ENCODE measurements at regions not wholly inside any gene's neighbourhood (a gene's known extent, or its start where the extent isn't known, plus 50 kb on each side); places are given as distances from the start of the nearest gene placed in this dataset.

DNA sequence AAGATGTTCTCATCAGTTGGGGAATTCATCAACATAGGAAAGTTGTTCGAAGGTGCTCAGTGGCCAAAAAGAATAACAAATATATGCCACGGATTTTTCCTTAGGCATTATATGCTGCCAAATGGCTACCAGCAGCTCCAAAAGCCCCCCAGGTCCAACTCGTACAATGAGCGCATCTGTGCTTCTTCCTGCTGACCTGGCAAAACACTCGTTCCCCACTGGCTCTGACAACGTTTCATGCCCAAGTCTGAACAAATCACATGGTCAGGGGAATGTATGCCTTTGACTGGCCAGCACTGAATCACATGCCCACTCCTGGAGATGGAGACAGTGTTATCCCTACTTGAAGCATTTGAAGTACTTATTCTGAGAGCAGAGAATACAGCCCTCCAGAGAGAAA lies 59.9 kb upstream of the SPP1 start:
- TF ChIP-seq EZH2 (IDR thresholded peaks at IDR 0.05) (no peak), SP1 (IDR thresholded peaks at IDR 0.05; ENCODE audit: low read depth) (no peak), POLR2AphosphoS5 (IDR thresholded peaks at IDR 0.05; ENCODE audit: low read depth, low read length) (no peak), CBX3 (IDR thresholded peaks at IDR 0.05; ENCODE audit: low read depth) (no peak), EZH2phosphoT487 (IDR thresholded peaks at IDR 0.05; ENCODE audit: borderline replicate concordance) (no peak), JUND (IDR thresholded peaks at IDR 0.05) (no peak), POLR2A (IDR thresholded peaks at IDR 0.05; ENCODE audit: borderline replicate concordance, extremely low read depth, insufficient read depth, insufficient read length) (no peak), ATF3 (IDR thresholded peaks at IDR 0.05) (no peak), RAD21 (IDR thresholded peaks at IDR 0.05; ENCODE audit: low read depth) (no peak), TCF7L2 (IDR thresholded peaks at IDR 0.05; ENCODE audit: borderline replicate concordance, extremely low read depth, insufficient read depth, insufficient read length) (no peak), YY1 (IDR thresholded peaks at IDR 0.05; ENCODE audit: extremely low read depth, insufficient replicate concordance, low read depth, low read length) (no peak), MAX (IDR thresholded peaks at IDR 0.05) (no peak)
- TF ChIP-seq, protein P1, sequence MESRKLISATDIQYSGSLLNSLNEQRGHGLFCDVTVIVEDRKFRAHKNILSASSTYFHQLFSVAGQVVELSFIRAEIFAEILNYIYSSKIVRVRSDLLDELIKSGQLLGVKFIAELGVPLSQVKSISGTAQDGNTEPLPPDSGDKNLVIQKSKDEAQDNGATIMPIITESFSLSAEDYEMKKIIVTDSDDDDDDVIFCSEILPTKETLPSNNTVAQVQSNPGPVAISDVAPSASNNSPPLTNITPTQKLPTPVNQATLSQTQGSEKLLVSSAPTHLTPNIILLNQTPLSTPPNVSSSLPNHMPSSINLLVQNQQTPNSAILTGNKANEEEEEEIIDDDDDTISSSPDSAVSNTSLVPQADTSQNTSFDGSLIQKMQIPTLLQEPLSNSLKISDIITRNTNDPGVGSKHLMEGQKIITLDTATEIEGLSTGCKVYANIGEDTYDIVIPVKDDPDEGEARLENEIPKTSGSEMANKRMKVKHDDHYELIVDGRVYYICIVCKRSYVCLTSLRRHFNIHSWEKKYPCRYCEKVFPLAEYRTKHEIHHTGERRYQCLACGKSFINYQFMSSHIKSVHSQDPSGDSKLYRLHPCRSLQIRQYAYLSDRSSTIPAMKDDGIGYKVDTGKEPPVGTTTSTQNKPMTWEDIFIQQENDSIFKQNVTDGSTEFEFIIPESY (IDR thresholded peaks at IDR 0.05; ENCODE audit: extremely low read depth, insufficient replicate concordance, low read length): no peak
- Histone ChIP-seq H3K9me3 (ENCODE audit: control insufficient read depth in 1 of 2, insufficient read depth in 1 of 2, low read depth in 1 of 2, low read length in 2 of 2) (no peaks in the 10 kb centered on the region), H3K4me1 (ENCODE audit: control insufficient read depth in 1 of 2, insufficient read depth in 2 of 2, low read length in 2 of 2) (peaks cover 0 to 6% of the 10 kb centered on the region in 2 experiments; a peak in 1 of 4 replicates), H2AFZ (ENCODE audit: low read depth, low read length, poor library complexity, severe bottlenecking) (no peak overlapping the region), H3K4me2 (ENCODE audit: low read length) (no peak overlapping the region), H3K4me3 (replicated peaks in 1 of 2; ENCODE audit: low read depth in 1 of 2, low read length in 2 of 2) (no peak overlapping the region), H3K79me2 (ENCODE audit: insufficient read depth, low read length) (no peaks in the 10 kb centered on the region), H4K20me1 (ENCODE audit: insufficient read depth) (no peaks in the 10 kb centered on the region), H3K9ac (ENCODE audit: low read length) (no peak overlapping the region), H3K36me3 (ENCODE audit: control insufficient read depth in 1 of 2, insufficient read depth in 2 of 2, low read length in 2 of 2) (no peaks in the 10 kb centered on the region), H3K27ac (ENCODE audit: low read depth, low read length) (no peak overlapping the region), H3K9me2 (ENCODE audit: insufficient read depth) (no peaks in the 10 kb centered on the region), H3K27me3 (ENCODE audit: insufficient read depth, low read length) (no peaks in the 10 kb centered on the region)
- no TSS peak for BruUV-seq (replicated peaks)
- DNase-seq (ENCODE audit: low read depth, low spot score): no peak
- no peak for ATAC-seq
- CTCF ChIA-PET: no interaction called here
- intact Hi-C loops (cut with micrococcal nuclease): no loop called here
- RAD21 ChIA-PET (ENCODE audit: low non-redundant PET in 1 of 2, low total read pairs in 2 of 2, uncharacterized antibody in 2 of 2, unreplicated experiment in 2 of 2): no interaction called here
- POLR2A ChIA-PET: no interaction called here
